GM21423 (cell line): ENCODE measurements at regions not wholly inside any gene's neighbourhood (a gene's known extent, or its start where the extent isn't known, plus 50 kb on each side); places are given as distances from the start of the nearest gene placed in this dataset.

Experiments used
- ATAC-seq: cut with Tn5 transposase; IDR thresholded peaks from one replicate; pipeline ENCODE4 v1.9.1; 2021; ENCODE audit warnings: mild to moderate bottlenecking, moderate library complexity; ENCODE audit not compliant: unreplicated experiment

- ATAC-seq = no peak
Observed at GRCh38 chr4:100852326-100852725, 334.5 kb upstream of the EMCN start.

GRCh38 chr4:100849319-100849718 lies 331.5 kb upstream of the EMCN start:
- ATAC-seq = no peak

DNA sequence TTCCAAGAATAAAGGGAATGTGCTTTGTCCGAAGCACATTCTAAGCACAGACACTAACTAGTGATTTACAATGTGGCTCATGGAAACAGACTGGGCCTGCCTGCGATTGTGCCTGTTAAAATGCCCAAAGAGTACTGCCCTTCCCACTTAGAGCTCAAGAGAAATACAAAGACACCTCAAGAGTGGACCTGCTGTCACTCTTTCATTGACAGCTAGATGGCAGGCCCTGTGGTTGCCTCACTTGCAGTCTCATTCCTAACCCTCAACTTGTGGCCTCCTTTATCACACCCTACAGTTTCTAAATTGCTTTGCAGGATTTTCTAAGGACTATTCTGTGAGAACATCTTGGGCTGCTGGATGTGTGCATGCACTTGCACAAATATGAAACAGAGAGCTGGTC lies 331.0 kb upstream of the EMCN start:
- ATAC-seq = peak; percentile 75

- ATAC-seq = no peak
Observed at GRCh38 chr4:100843910-100844309, 326.1 kb upstream of the EMCN start.

DNA sequence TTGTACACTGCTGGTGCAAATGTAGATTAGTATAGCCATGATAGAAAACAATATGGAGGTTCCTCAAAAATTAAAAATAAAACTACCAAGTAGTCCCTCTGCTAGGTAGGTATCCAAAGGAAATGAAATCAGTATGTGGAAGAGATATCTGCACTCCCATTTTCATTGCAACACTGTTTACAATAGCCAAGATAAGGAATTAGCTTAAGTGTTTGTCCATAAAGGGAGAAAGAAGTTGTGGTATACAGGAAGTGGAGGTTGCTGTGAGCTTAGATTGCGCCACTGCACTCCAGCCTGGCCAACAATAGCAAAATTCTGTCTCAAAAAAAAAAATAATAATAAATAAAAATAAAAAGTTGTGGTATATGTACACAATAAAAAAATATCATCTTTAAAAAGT lies 325.0 kb upstream of the EMCN start:
- ATAC-seq = no peak

GRCh38 chr4:100841911-100842310 lies 324.1 kb upstream of the EMCN start:
- ATAC-seq = no peak

- ATAC-seq = no peak
Observed at GRCh38 chr4:100839712-100840111, 321.9 kb upstream of the EMCN start.

DNA sequence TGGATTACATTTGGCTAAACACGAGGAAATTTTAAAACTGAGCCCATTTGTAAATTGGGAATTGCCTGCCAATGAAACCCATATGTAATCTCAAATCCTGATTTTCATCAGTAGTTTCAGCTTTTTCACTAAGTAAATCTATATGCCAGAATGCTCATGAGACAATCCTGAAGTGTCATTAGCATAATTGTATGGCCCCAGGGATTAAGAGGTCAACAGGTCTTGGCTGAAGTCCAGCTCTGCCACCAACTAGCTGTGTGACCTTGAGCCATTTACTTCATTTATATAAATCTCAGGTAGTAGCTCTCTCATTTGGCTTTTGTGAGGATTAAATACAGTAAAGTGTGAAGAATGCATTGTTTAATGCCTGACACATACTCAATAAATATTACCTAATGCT lies 320.5 kb upstream of the EMCN start:
- no peak for ATAC-seq

- no peak for ATAC-seq
Observed at GRCh38 chr4:100836929-100837328, 319.1 kb upstream of the EMCN start.

- no peak for ATAC-seq
Observed at GRCh38 chr4:100834616-100835015, 316.8 kb upstream of the EMCN start.

GRCh38 chr4:100833906-100834305 lies 316.1 kb upstream of the EMCN start:
- no peak for ATAC-seq

DNA sequence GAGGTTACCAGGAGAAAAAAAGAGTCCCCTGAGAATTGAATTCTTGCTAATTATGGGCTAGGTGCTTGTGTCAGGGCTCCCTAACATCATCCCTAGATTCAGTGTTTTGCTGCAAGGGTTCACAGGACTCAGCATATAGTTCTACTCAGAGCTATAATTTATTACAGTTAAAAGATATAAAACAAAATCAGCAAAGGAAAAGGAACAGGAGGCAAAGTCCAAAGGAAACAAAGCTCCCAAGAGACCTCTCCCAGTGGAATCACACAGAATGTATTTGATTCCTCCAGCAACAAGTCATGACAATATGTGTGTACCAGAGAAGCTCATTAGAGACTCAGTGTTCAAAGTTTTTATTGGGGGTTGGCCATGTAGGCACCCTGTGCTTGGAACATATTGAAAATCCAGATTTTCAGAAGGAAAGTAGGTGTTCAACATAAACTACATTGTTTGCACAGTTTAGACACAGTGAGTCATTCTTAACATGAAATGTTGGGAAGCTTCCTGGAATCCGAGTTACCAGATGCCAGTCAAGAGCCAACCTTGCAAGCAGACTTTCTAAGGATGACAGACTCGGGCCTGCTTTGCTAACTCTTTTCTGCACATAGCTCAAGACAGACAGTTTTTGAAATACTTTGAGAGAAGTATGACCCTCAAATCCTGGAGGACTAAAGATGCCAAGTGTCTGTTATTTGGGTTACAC lies 311.3 kb upstream of the EMCN start:
- ATAC-seq = no peak

GRCh38 chr4:100828364-100828763 lies 310.5 kb upstream of the EMCN start:
- no peak for ATAC-seq

DNA sequence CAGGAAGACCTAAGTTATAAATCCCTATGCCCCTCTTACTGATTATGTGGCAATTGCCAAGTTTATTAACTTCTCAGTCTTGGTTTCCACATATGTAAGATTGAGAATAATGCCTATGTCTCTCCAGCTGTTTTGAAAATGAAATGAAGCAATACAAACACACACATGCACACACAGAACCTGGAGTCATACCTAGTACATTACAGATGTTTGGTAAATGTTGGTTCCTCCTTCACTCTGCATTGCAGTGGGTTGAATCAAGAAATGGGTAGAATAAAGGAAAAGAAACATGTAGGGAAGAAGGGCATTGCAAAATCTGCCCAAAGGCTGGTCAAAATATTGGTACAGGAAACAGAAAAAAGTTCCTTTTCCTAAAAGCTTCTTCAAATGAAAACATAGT lies 309.9 kb upstream of the EMCN start:
- ATAC-seq = no peak

DNA sequence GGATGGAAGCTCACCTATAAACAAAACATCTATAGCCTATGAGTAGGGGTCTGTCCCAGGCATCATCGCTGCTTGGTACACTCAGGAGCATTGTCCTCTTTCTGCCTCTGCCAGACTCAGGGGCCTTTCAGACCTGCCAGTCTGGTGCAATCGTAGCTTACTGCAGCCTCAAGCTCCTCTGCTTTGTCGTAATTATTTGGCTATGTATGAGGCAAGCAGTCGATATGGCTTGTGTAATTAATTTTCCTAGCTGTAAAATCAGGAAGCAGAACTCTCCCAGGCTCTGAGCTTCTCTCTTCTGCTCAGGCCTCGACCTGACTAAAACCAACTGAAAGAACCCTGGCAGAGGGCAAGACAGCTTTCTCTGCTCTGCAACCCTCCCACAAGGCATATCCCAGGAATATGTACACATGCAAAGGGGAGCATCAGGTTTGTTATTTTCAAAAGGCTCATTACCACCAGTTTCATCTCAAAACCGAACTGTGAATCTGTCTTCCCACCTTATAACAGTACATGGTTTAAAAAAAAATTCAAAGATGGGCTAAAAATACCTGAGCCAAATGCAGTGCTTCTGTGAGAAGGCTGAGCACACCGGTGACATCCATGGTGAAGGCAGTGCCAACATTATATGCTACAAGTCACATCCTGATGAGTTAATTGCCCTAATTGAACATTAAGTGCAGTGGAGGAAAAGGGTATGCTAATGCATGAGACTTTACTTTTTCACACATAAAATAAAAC lies 309.2 kb upstream of the EMCN start:
- no peak for ATAC-seq

DNA sequence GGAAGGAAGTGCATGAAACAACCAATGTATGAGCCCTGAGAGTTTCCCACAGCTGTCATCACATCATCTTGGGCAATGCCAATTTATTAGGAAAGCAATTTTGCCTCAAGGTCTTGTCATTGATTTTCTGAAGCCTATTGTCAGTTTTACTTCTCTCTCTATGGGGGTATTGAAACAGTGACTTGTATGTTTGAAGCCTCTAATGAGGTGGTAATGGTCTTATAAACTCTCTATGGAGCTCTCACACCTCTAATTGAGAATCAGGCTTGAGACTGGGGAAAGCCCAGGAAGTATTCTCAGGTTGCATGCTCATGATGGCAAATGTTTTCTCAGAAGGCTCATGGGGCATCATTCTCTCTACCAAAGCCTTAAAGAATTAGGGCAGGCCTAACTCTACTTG lies 308.2 kb upstream of the EMCN start:
- ATAC-seq = no peak

- ATAC-seq = no peak
Observed at GRCh38 chr4:100823993-100824323, 306.1 kb upstream of the EMCN start.

GRCh38 chr4:100823066-100823992 lies 305.5 kb upstream of the EMCN start:
- ATAC-seq = peak; percentile 63

DNA sequence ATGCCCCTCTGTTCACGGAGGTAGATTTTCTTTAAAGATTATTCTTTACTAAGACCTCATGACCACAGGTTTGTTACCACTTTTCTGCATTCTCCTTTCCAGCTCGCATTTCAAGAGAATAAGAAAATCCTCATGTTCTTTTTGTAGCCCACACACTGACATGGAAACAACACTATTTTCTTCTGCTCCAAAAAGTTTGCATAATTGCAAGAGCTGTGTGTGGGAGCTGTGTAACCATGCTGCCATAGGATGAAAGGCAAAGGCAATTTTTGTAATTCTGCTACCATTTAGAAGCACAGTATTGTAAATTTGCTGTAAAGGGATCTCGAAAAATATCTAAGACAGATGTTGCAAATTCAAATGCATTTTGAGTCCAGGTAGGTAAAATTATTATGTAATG lies 302.4 kb upstream of the EMCN start:
- ATAC-seq = no peak

- no peak for ATAC-seq
Observed at GRCh38 chr4:100819505-100819904, 301.7 kb upstream of the EMCN start.

GRCh38 chr4:100816436-100817045 lies 298.7 kb upstream of the EMCN start:
- no peak for ATAC-seq
